Bone marrow (tissue), 2 donors: ENCODE measurements at regions not wholly inside any gene's neighbourhood (a gene's known extent, or its start where the extent isn't known, plus 50 kb on each side); places are given as distances from the start of the nearest gene placed in this dataset.
"Not testable (repeated sequence)": the region's sequence is repeated elsewhere in the genome, so short reads cannot be mapped to it uniquely, and the experiment has no call there.

Experiments used
- DNase-seq, 2 donors: peaks; one replicate each; lab custom pipeline; 2025; lab: John Stamatoyannopoulos, UW

DNA sequence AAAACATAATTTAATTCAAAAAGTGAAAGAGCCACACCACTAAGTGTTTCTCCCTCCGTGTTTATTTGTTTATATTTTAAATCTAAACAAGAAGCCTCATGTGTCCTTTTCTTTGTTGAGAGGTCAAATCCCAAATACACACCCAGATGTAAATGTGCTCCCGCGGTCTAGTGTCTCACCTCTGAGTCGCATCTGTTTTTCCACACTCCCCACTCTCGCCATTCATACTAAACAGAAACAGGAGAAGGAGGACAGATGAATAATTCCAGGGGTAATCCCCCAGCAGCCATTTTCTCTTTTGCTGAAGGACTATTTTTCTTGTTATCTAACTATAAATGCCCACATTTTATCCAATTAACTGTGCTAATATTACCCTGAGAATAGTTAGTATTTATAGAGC, 361.6 kb upstream of the RIOK2 start:
- no peak for DNase-seq

DNA sequence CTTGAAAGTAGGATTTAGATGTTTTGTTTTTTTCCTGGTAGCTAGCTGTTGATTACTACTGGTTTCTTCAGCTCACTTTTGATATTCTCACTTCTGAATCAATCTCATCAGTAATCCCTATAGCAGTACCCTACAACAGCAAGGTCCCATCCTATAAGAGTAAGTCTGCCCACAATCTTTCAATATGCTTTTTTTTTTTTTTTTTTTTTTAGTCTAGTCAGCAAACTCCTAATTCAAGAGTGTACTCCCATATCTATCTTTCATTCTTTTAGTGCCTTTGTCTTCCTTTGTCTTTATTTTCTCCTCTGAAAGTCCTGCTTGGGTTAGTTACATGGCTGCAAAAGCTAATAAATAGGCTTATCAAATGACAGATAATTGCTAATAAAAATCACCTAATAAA, 362.4 kb upstream of the RIOK2 start:
- DNase-seq: no peak

- DNase-seq: no peak
Measured at GRCh38 chr5:97545886-97546535, 363.0 kb upstream of the RIOK2 start.

DNA sequence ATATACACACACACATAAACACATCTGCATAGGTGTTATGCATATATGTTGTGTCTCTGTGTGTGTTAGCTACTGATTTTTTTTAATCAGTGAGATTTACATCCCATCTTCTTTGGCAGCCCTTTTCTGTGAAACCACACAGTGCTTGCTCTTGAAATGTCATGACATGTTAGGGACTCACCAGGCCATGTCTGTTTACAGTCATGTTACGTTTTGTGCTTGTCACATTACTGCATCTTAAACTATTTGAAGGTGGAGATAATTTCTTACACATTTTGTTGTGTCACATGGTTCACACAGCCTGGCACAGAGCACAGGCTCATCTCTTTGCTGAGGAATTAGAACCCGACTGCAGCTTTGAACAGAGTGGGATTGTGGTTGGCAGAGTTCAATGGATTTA, 364.4 kb upstream of the RIOK2 start:
- no peak for DNase-seq

GRCh38 chr5:97547999-97548738, 365.1 kb upstream of the RIOK2 start:
- peak in 1 of 2 donors; percentile 70 for DNase-seq

GRCh38 chr5:97548739-97549080, 365.7 kb upstream of the RIOK2 start:
- no peak for DNase-seq

GRCh38 chr5:97549496-97549895, 366.4 kb upstream of the RIOK2 start:
- DNase-seq: no peak

DNA sequence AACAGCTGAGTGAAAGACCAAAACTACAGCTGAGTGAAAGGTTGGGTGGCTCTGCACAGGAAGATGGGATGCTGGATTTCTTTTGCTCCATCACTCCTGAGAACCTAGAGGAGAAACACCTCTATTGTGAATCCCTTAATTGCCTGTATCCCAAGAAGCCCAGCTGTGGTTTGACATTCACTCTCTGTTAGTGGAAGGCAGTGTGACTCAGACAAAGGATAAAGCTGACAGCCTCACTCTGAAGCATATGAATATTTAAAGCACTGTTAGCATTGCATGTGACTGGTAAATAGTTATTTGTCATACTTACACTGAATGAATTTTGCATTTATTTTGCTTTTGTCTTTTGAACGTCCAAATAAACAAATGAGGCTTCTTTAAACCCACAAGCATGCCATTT, 367.1 kb upstream of the RIOK2 start:
- no peak for DNase-seq

DNA sequence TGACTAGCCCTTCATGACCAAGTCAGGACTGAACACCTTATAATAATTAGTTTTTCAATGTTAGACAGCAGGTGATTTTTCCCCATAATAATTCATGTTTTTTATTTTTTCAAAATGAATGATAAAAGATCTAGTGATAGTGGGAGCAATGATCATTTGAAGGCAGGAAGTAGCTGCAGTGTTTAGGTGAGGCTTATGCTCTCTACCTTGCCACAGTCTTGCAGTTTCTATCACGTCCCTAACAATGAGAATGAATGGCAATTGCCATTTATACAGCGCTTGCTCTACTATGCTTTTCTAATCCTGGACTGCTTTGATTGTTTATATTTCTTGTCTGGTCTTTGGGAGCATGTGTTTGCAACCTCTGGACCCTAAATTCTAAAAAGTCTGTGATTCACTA, 367.8 kb upstream of the RIOK2 start:
- no peak for DNase-seq

DNA sequence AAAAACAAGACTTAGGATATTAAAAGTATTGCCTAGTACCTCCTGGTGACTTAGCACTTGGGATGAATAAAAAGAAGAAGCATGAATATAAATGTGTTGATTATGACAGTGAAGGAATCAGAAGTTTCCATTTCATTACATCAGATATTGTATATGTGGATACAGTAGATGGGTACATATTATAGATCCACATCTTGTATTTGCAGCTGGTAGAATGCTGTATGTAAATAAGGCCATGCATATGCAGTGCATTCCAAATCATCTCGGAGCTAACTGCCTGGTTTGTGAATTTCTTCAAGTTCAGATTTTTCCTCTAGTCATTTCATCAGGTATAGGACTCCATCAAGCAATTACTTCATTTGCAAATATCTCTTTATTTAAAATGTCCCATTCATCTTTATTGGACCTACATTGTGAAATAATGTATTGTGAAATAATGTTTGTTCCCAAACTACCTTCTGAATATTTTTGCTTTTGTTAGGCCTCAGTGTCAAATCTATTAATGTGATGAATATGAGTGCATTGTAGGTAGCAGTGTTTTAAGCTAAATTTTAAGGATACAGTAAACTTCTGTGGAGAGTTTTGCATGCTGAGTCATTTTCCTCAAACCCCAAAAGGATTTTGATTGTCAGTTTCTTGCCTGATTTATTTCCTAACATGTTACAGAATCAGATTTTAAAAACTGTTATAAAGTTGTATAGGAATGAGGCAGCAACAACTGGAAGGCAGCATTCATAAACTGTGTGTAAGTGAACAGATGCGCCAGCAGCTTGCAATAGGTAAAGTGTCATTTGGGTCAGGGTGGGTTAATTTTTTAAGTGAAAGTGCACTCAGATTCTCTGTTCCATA, 370.8 kb upstream of the RIOK2 start:
- no peak for DNase-seq

DNA sequence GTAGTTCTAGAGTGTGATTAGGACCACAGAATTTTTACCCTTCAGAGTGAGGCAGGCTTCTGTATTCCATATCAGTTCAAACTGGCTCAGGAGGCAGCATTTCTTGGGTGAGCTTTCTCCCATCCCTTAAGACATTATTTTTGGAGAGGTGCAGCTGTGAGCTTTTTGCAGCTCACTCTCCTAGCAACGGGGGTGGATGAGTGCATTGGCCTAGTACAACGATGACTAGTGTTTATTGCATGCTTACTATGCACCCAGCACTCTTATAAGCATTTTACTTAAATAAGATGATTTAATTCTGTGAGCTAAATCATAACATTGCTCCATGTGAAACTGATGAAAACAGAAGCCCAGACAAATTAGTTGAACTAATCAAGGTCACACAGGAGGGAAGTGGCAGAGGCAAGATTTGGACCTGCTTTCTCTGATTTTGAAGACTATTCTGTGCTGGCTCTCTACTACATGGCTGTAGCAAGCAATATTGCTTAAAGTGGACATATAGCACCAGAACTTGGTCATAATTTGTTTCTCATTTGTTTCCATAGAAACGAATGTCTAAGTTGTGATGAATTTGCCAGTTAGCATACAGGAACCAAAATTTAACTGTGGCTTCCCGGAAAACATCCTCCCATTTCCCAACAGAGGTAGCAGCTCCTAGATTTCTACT, 372.1 kb upstream of the RIOK2 start:
- DNase-seq: no peak

- DNase-seq: no peak
Measured at GRCh38 chr5:97555644-97555981, 372.6 kb upstream of the RIOK2 start.

GRCh38 chr5:97559827-97560598, 377.0 kb upstream of the RIOK2 start:
- no peak for DNase-seq

DNA sequence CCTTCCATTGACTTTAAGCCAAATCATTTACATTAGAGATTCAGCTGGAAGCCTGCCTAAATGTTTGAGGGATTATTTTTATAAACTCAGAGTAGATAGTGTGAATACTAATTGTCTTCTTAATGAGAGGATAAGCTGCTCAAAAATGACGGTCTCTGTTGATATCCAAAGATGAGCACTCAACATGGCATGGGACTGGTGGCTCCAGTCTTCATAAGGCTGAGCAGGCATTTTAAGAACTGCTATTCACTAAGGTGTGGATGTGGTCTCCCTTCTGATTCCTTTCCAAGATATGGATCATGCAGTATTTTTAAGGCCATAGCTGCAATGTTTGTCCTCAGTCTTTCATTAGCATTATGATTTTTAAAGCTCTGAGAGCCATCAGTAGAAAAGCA, 377.5 kb upstream of the RIOK2 start:
- no peak for DNase-seq

DNA sequence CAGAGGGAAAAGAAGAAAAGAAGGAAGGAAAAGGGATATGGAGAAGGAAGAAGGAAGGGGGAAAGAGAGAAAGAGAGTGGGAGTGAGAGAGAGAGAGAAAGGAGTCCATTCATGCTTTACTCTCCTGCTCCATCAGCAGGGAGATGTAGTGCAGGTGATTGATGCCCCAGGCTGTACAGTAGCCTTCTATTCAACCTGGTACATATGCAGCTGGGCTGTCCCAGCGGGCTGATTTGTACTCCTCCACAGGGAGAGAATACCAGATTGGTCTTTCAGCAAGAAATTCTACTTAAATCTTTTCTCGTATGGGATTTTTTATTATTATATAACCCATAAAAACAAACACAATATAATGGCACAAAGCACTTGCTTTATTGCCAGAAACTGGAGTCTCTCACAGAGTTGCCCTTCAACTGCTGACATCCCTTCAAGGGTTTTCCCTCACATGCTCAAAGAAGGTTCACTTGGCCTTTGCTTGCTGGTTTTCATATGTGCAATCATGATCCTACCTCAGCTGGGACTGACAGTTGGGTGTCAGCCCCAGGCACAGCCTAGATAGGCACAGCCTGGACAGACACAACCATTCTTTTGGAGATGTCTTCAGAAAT, 380.1 kb upstream of the RIOK2 start:
- DNase-seq: no peak

DNA sequence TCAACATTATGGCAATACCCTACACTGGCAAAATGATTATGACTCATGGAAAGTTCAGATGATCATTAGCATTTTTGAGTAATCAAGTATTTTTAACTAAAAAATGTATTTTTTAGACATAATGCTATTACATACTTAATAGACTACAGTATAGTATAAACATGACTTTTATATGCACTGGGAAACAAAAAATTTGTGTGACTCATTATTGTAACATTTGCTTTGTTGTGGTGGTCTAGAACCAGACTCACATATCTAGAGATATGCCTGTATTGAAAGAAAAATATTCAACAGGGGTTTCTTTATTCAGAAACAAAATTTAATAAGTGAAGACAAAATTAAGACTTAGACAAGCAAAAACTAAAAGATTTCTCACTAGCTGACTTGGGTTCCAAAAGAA, 385.3 kb upstream of the RIOK2 start:
- DNase-seq: no peak

DNA sequence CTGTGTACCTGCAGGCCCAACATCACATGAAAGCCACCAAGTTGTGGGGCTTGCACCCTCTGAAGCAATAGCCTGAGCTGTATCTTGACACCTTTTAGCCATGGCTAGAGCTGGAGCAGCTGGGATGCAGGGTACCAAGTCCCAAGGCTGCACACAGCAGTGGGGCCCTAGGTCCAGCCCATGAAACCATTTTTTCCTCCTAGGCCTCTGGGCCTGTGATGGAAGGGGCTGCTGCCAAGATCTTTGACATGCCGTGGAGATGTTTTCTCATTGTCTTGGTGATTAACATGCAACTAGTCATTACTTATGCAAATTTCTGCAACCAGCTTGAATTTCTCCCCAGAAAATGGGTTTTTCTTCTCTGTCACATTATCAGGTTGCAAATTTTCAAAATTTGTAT, 387.2 kb upstream of the RIOK2 start:
- no peak for DNase-seq

- no peak for DNase-seq
Measured at GRCh38 chr5:97575322-97575721, 392.3 kb upstream of the RIOK2 start.

DNA sequence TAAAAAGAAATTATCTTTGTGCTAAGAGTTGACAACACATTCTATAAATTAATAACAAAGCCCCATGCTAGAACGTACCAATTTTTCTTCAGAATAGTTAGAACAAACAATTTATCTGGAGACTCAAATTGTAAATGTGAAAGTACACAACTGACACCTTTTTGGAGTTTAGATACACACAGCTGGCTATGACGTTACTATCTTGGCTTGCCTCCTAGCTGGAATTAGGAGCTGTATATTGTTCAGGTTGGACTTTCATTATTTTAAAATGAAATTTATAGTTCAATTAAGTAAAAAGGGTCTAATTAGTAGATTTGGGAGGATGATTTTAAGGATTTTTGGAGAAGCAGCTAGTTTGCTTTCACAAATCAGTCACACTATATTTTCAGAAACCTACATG, 393.9 kb upstream of the RIOK2 start:
- no peak for DNase-seq

GRCh38 chr5:97579977-97580376, 396.9 kb upstream of the RIOK2 start:
- DNase-seq: not testable (repeated sequence)

GRCh38 chr5:97580746-97581145, 397.7 kb upstream of the RIOK2 start:
- no peak for DNase-seq

DNA sequence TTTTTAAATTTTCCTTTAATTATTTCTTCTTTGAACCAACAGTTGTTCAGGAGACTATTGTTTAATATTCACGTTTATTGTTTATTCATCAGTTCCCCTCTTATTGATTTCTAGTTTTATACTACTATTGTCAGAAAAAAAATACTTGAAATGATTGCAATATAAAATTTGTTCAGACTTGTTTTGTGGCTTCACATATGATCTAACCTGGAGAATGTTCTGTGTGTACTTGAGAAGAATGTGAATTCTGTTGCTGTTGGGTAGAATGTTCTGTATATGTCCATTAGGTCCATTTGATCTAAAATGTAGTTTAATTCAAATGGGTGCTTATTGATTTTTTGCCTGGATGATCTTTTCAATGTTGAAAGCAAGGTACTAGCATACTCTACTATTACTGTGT, 408.7 kb upstream of the RIOK2 start:
- DNase-seq: no peak
